ENCODE measurements at regions not wholly inside any gene's neighbourhood (a gene's known extent, or its start where the extent isn't known, plus 50 kb on each side); places are given as distances from the start of the nearest gene placed in this dataset.

DNA sequence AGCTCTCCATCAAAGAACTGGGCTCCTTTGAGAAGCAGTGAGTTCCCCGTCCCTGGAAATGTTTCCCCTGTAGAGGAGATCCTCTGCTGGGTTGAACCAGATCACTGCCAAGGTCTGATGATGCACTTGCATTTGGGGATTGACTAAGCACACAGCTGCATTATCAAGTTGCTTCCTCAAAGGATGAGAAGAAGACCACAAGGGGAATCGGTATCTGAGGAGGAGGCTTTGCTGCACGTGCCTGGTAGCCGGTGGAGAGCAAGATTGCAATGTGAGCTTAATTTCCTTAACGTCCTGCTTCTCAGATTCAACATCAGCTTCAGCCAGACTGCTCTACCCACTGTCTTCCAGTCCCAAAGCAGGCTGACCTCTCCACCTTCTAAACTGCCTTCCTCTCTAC lies 128.8 kb upstream of the STMND1 start:
- Histone ChIP-seq H3K4me1 (no peaks in the 10 kb centered on the region), H3K27me3 (replicated peaks in 1 of 7) (peaks cover 0 to 11% (median 0%) of the 10 kb centered on the region in 7 donors), H3K9me3 (no peaks in the 10 kb centered on the region), H3K27ac (no peak overlapping the region), H3K4me3 (no peak overlapping the region), H3K36me3 (no peaks in the 10 kb centered on the region)
- TF ChIP-seq POLR2AphosphoS5 (IDR thresholded peaks at IDR 0.05) (no peak), POLR2A (IDR thresholded peaks at IDR 0.05) (no peak)
- TF ChIP-seq, protein P1, sequence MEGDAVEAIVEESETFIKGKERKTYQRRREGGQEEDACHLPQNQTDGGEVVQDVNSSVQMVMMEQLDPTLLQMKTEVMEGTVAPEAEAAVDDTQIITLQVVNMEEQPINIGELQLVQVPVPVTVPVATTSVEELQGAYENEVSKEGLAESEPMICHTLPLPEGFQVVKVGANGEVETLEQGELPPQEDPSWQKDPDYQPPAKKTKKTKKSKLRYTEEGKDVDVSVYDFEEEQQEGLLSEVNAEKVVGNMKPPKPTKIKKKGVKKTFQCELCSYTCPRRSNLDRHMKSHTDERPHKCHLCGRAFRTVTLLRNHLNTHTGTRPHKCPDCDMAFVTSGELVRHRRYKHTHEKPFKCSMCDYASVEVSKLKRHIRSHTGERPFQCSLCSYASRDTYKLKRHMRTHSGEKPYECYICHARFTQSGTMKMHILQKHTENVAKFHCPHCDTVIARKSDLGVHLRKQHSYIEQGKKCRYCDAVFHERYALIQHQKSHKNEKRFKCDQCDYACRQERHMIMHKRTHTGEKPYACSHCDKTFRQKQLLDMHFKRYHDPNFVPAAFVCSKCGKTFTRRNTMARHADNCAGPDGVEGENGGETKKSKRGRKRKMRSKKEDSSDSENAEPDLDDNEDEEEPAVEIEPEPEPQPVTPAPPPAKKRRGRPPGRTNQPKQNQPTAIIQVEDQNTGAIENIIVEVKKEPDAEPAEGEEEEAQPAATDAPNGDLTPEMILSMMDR (IDR thresholded peaks at IDR 0.05 in 8 of 11, conservative IDR thresholded peaks at IDR 0.05 in 3 of 11) = no peak
- WGBS, 5 donors = 47 to 79% (median 64%) methylated on average over 5 of the region's 5 CpGs
- intact Hi-C loops (cut with DNase I; ENCODE audit: low total_unique reads) = no loop called here
- DNase-seq = no peak

DNA sequence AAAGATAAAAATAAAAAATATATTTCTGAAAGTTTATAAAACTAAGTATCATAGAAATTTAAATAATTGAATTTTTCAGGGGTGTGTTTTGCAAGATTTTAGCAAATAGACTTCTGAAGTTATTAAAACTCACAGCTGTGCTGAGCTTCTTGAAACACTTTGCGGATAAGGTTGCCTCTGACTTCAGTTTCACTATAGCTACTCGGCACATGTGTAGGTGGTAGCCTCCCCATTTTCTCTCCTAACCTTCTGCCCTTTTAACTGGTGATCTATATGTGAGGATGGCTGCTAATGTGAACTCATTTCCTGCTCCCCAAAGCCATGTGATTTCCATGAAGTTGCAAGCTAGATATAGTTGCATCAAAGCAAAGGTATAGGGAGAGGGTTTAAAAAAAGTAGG lies 129.3 kb upstream of the STMND1 start:
- H3K9me3 ChIP-seq = no peaks in the 10 kb centered on the region
- TF ChIP-seq, protein P1 (IDR thresholded peaks at IDR 0.05 in 8 of 11, conservative IDR thresholded peaks at IDR 0.05 in 3 of 11) = no peak
- TF ChIP-seq POLR2A (IDR thresholded peaks at IDR 0.05) (no peak), POLR2AphosphoS5 (IDR thresholded peaks at IDR 0.05) (no peak)
- H3K4me3 ChIP-seq = no peak overlapping the region
- H3K36me3 ChIP-seq = no peaks in the 10 kb centered on the region
- intact Hi-C loops (cut with DNase I; ENCODE audit: low total_unique reads) = no loop called here
- H3K27ac ChIP-seq = no peak overlapping the region
- WGBS, 5 donors = 73 to 88% (median 85%) methylated on average over 2 of the region's 2 CpGs
- H3K27me3 ChIP-seq (replicated peaks in 1 of 7) = peaks cover 0 to 9% (median 0%) of the 10 kb centered on the region in 7 donors
- DNase-seq = no peak
- no peaks in the 10 kb centered on the region for H3K4me1 ChIP-seq

- H3K4me1 ChIP-seq = peaks cover 0 to 2% (median under 1%) of the 10 kb centered on the region in 6 donors
- no peak overlapping the region for H3K27ac ChIP-seq
- intact Hi-C loops (cut with DNase I; ENCODE audit: low total_unique reads) = no loop called here
- no peak overlapping the region for H3K4me3 ChIP-seq
- H3K9me3 ChIP-seq = no peaks in the 10 kb centered on the region
- H3K36me3 ChIP-seq = no peaks in the 10 kb centered on the region
- TF ChIP-seq POLR2A (IDR thresholded peaks at IDR 0.05) (no peak), POLR2AphosphoS5 (IDR thresholded peaks at IDR 0.05) (no peak)
- TF ChIP-seq, protein P1 (IDR thresholded peaks at IDR 0.05 in 8 of 11, conservative IDR thresholded peaks at IDR 0.05 in 3 of 11) = no peak
- no peak for DNase-seq
- H3K27me3 ChIP-seq (replicated peaks in 1 of 7) = peaks cover 0 to 22% (median 0%) of the 10 kb centered on the region in 7 donors
- WGBS, 5 donors = 39 to 54% (median 45%) methylated on average over 4 of the region's 4 CpGs
Observed at GRCh38 chr6:16969699-16970655, 131.9 kb upstream of the STMND1 start.

DNA sequence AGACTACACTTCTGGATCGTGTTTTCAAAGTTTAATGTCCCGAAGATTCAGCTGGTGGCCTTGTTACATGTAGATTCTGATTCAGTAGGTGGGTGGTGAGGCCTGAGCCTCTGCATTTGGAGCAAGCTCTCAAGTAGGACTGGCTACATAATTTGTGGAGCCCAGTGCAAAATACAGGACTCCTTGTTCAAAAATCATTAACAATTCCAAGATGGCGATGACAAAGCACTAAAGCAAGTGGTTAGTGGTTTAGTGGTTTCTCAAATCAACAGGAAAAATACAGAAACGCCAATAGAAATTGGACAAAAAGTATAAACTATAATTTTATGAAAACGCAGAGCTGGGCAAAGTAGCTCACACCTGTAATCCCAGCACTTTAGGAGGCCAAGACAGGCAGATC lies 133.7 kb upstream of the STMND1 start:
- H3K36me3 ChIP-seq = no peaks in the 10 kb centered on the region
- DNase-seq = no peak
- 59 to 74% (median 65%) methylated on average over 5 of the region's 5 CpGs for WGBS, 5 donors
- intact Hi-C loops (cut with DNase I; ENCODE audit: low total_unique reads) = no loop called here
- H3K27ac ChIP-seq = no peak overlapping the region
- H3K4me3 ChIP-seq = no peak overlapping the region
- TF ChIP-seq, protein P1 (IDR thresholded peaks at IDR 0.05 in 8 of 11, conservative IDR thresholded peaks at IDR 0.05 in 3 of 11) = no peak
- TF ChIP-seq POLR2AphosphoS5 (IDR thresholded peaks at IDR 0.05) = no peak
- TF ChIP-seq POLR2A (IDR thresholded peaks at IDR 0.05) = no peak
- no peaks in the 10 kb centered on the region for H3K9me3 ChIP-seq
- peaks cover 0 to 8% (median 4%) of the 10 kb centered on the region in 6 donors for H3K4me1 ChIP-seq
- peaks cover 0 to 33% (median 0%) of the 10 kb centered on the region in 7 donors for H3K27me3 ChIP-seq (replicated peaks in 1 of 7)
